ENCODE measurements at regions not wholly inside any gene's neighbourhood (a gene's known extent, or its start where the extent isn't known, plus 50 kb on each side); places are given as distances from the start of the nearest gene placed in this dataset.

DNA sequence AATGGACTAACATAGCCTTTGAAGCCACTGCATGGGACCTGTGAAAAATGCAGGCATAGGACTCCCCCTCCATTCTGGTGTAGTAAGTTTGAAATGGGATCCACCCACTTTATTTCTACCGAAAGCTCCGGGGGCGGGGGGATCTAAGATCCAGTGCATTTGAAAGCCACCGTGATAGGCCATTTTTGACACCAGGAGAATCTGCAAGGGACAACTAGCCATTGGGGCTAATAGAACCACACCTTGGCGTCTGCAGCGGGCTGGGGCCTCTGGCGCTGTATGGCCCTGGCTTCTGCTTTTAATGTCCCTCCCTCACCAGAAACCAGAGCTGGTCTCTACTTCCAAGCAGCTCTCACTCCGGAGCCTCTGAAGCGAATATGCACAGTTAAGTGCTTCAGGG, 60.1 kb upstream of the GPR26 start:
- in situ Hi-C loops (cut with MboI): no loop called here
- 46 to 47% methylated on average over 9 of the region's 9 CpGs for WGBS, 2 experiments (ENCODE audit: low coverage in 1 of 2, low lambda C conversion rate in 2 of 2, missing lambda C conversion rate in 2 of 2)
- no peaks in the 10 kb centered on the region for H4K20me1 ChIP-seq (ENCODE audit: insufficient read depth)

DNA sequence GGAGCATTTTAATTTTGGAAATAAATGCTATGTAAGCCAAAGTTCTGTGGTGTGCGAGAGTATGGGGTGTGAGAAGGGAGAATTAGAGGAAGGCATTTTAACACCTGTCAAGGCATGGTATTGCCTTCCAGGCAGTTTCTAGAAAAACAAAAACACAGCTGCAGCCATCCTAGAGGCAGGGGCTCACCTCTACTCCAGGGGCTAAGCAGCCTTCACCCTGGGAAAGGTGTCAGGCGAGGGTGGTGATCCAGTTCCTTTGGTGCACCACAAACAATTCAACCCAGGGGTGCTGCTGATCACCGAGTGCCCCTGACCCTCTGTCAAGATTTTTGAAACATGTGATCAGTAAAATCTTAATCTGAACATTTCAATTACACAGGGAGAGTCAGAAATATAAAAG, 59.2 kb upstream of the GPR26 start:
- H3K9ac ChIP-seq: no peak overlapping the region
- no peaks in the 10 kb centered on the region for H3K9me3 ChIP-seq (ENCODE audit: low read depth)
- TF ChIP-seq EZH2phosphoT487 (IDR thresholded peaks at IDR 0.05; ENCODE audit: insufficient read depth, low read depth): no peak
- no peak for TF ChIP-seq EZH2 (IDR thresholded peaks at IDR 0.05; ENCODE audit: insufficient read depth, poor library complexity, severe bottlenecking)
- H3F3A ChIP-seq (ENCODE audit: insufficient read depth): no peaks in the 10 kb centered on the region
- peaks cover 3% of the 10 kb centered on the region; the same call in 1 of the 2 replicates for H3K27me3 ChIP-seq (replicated peaks; ENCODE audit: insufficient read depth)
- no peaks in the 10 kb centered on the region for H4K20me1 ChIP-seq (ENCODE audit: insufficient read depth)
- H2AFZ ChIP-seq: no peak overlapping the region
- no peaks in the 10 kb centered on the region for H3K4me1 ChIP-seq (ENCODE audit: insufficient read depth)
- no peak overlapping the region for H3K4me2 ChIP-seq (ENCODE audit: unreplicated experiment)
- no peaks in the 10 kb centered on the region for H3K36me3 ChIP-seq (ENCODE audit: low read depth)
- H3K27ac ChIP-seq: no peak overlapping the region
- WGBS, 2 experiments (ENCODE audit: low coverage in 1 of 2, low lambda C conversion rate in 2 of 2, missing lambda C conversion rate in 2 of 2): 20 to 32% methylated on average over 3 of the region's 3 CpGs
- in situ Hi-C loops (cut with MboI): no loop called here
- no peaks in the 10 kb centered on the region for H3K79me2 ChIP-seq (ENCODE audit: insufficient read depth)
- no peaks in the 10 kb centered on the region for H3K9me2 ChIP-seq (ENCODE audit: insufficient read depth)
- no peak for DNase-seq
- H3K4me3 ChIP-seq: no peak overlapping the region

More for the DNA sequence above, 60.1 kb upstream of the GPR26 start:
- Histone ChIP-seq H3K4me3 (no peak overlapping the region), H3K27me3 (replicated peaks; ENCODE audit: insufficient read depth) (peaks cover 3% of the 10 kb centered on the region; the same call in 1 of the 2 replicates), H3K27ac (no peak overlapping the region), H3K4me1 (ENCODE audit: insufficient read depth) (no peaks in the 10 kb centered on the region), H3F3A (ENCODE audit: insufficient read depth) (no peaks in the 10 kb centered on the region), H3K79me2 (ENCODE audit: insufficient read depth) (no peaks in the 10 kb centered on the region), H2AFZ (no peak overlapping the region), H3K9me3 (ENCODE audit: low read depth) (no peaks in the 10 kb centered on the region), H3K9me2 (ENCODE audit: insufficient read depth) (no peaks in the 10 kb centered on the region), H3K9ac (no peak overlapping the region), H3K36me3 (ENCODE audit: low read depth) (no peaks in the 10 kb centered on the region), H3K4me2 (ENCODE audit: unreplicated experiment) (no peak overlapping the region)
- TF ChIP-seq EZH2phosphoT487 (IDR thresholded peaks at IDR 0.05; ENCODE audit: insufficient read depth, low read depth) (no peak), EZH2 (IDR thresholded peaks at IDR 0.05; ENCODE audit: insufficient read depth, poor library complexity, severe bottlenecking) (no peak)
- DNase-seq: no peak

DNA sequence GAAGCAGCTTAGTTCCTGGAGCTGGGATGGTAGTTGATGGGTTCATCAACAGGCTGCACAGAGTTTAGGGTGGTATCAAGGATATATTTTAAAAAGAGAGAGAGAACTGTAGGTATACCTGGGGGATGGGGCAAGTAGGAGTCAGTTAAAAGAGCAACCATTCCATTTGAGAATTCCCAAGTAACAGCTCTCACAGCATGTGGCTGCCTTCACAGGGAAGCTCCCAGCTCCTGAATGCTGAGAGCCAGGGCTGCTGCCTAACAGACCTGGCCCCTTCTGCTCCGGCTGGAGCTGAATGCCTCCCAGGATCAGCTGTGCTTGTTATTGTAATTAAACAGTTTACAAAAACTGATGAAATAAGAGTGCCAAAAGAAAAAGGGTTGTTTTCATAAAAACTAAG, 58.8 kb upstream of the GPR26 start:
- H3K4me2 ChIP-seq (ENCODE audit: unreplicated experiment): no peak overlapping the region
- in situ Hi-C loops (cut with MboI): no loop called here
- H3K27me3 ChIP-seq (replicated peaks; ENCODE audit: insufficient read depth): peaks cover 3% of the 10 kb centered on the region; the same call in 1 of the 2 replicates
- TF ChIP-seq EZH2 (IDR thresholded peaks at IDR 0.05; ENCODE audit: insufficient read depth, poor library complexity, severe bottlenecking): no peak
- TF ChIP-seq EZH2phosphoT487 (IDR thresholded peaks at IDR 0.05; ENCODE audit: insufficient read depth, low read depth): no peak
- no peak overlapping the region for H2AFZ ChIP-seq
- WGBS, 2 experiments (ENCODE audit: low coverage in 1 of 2, low lambda C conversion rate in 2 of 2, missing lambda C conversion rate in 2 of 2): 3 to 8% methylated on average over 1 of the region's 1 CpG
- no peaks in the 10 kb centered on the region for H3K4me1 ChIP-seq (ENCODE audit: insufficient read depth)
- H3K9me3 ChIP-seq (ENCODE audit: low read depth): no peaks in the 10 kb centered on the region
- H3K79me2 ChIP-seq (ENCODE audit: insufficient read depth): no peaks in the 10 kb centered on the region
- H3F3A ChIP-seq (ENCODE audit: insufficient read depth): no peaks in the 10 kb centered on the region
- no peaks in the 10 kb centered on the region for H3K36me3 ChIP-seq (ENCODE audit: low read depth)
- no peak for DNase-seq
- H3K27ac ChIP-seq: no peak overlapping the region
- H4K20me1 ChIP-seq (ENCODE audit: insufficient read depth): no peaks in the 10 kb centered on the region
- no peak overlapping the region for H3K9ac ChIP-seq
- no peaks in the 10 kb centered on the region for H3K9me2 ChIP-seq (ENCODE audit: insufficient read depth)
- H3K4me3 ChIP-seq: no peak overlapping the region

DNA sequence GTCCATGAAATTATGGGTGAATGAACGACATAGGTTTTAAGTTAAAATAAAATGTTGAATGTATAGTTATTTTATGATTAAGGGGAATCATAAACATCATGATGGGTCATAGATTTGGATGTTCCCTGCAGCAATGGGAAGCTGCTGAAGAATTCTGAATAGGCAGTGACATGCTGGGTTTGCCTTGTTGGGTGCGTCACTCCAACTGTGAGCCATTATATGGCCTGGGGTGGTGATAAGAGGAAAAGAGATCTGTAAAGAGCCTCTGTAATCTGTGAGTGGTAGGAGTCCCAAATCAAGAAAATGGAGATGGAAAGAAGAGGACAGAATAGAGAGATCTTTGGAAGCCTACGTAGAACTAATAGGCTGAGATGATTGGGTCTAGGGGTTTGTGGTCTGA, 58.1 kb upstream of the GPR26 start:
- in situ Hi-C loops (cut with MboI): no loop called here
- Histone ChIP-seq H3K9ac (no peak overlapping the region), H4K20me1 (ENCODE audit: insufficient read depth) (no peaks in the 10 kb centered on the region), H3K9me2 (ENCODE audit: insufficient read depth) (no peaks in the 10 kb centered on the region), H3K79me2 (ENCODE audit: insufficient read depth) (no peaks in the 10 kb centered on the region), H3K4me3 (no peak overlapping the region), H3K36me3 (ENCODE audit: low read depth) (no peaks in the 10 kb centered on the region), H3K27me3 (replicated peaks; ENCODE audit: insufficient read depth) (peaks cover 3% of the 10 kb centered on the region; the same call in 1 of the 2 replicates), H3F3A (ENCODE audit: insufficient read depth) (no peaks in the 10 kb centered on the region), H3K4me2 (ENCODE audit: unreplicated experiment) (no peak overlapping the region), H2AFZ (no peak overlapping the region), H3K4me1 (ENCODE audit: insufficient read depth) (no peaks in the 10 kb centered on the region), H3K27ac (no peak overlapping the region), H3K9me3 (ENCODE audit: low read depth) (no peaks in the 10 kb centered on the region)
- 18 to 19% methylated on average over 3 of the region's 3 CpGs for WGBS, 2 experiments (ENCODE audit: low coverage in 1 of 2, low lambda C conversion rate in 2 of 2, missing lambda C conversion rate in 2 of 2)
- no peak for DNase-seq
- TF ChIP-seq EZH2 (IDR thresholded peaks at IDR 0.05; ENCODE audit: insufficient read depth, poor library complexity, severe bottlenecking) (no peak), EZH2phosphoT487 (IDR thresholded peaks at IDR 0.05; ENCODE audit: insufficient read depth, low read depth) (no peak)

DNA sequence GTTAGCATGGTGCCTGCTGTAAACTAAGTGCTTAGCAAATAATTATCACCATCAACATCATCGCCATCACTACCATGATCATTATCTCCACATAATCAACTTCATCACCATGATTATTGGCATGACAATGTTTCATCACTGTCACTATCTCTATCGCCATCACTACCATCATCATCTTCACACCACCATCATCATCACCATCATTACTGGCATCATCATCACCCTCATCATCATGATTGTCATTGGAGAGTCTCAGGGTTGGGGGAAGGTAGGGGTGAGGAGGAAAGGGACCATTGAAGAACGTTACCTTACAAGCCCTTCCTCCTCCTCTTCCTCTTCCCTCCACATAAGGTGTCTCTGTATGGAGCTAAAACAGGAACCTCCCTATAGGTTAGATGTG, 54.9 kb upstream of the GPR26 start:
- Histone ChIP-seq H3K9ac (no peak overlapping the region), H3K4me3 (no peak overlapping the region)
- 24 to 30% methylated on average over 3 of the region's 3 CpGs for WGBS, 2 experiments (ENCODE audit: low coverage in 1 of 2, low lambda C conversion rate in 2 of 2, missing lambda C conversion rate in 2 of 2)

More for the DNA sequence above, 54.9 kb upstream of the GPR26 start:
- no peaks in the 10 kb centered on the region for H3K27me3 ChIP-seq (replicated peaks; ENCODE audit: insufficient read depth)
- H4K20me1 ChIP-seq (ENCODE audit: insufficient read depth): no peaks in the 10 kb centered on the region
- no peak for DNase-seq
- H3K4me1 ChIP-seq (ENCODE audit: insufficient read depth): no peaks in the 10 kb centered on the region
- no peak overlapping the region for H2AFZ ChIP-seq
- H3K27ac ChIP-seq: no peak overlapping the region
- H3F3A ChIP-seq (ENCODE audit: insufficient read depth): no peaks in the 10 kb centered on the region
- H3K79me2 ChIP-seq (ENCODE audit: insufficient read depth): no peaks in the 10 kb centered on the region
- H3K9me2 ChIP-seq (ENCODE audit: insufficient read depth): no peaks in the 10 kb centered on the region
- in situ Hi-C loops (cut with MboI): no loop called here
- H3K9me3 ChIP-seq (ENCODE audit: low read depth): no peaks in the 10 kb centered on the region
- TF ChIP-seq EZH2 (IDR thresholded peaks at IDR 0.05; ENCODE audit: insufficient read depth, poor library complexity, severe bottlenecking): no peak
- no peak for TF ChIP-seq EZH2phosphoT487 (IDR thresholded peaks at IDR 0.05; ENCODE audit: insufficient read depth, low read depth)
- no peaks in the 10 kb centered on the region for H3K36me3 ChIP-seq (ENCODE audit: low read depth)
- no peak overlapping the region for H3K4me2 ChIP-seq (ENCODE audit: unreplicated experiment)

Measured in GM23248 (cell line).